Hepatocyte (in vitro differentiated cells): ENCODE measurements at regions not wholly inside any gene's neighbourhood (a gene's known extent, or its start where the extent isn't known, plus 50 kb on each side); places are given as distances from the start of the nearest gene placed in this dataset.

Experiments
- DNase-seq: peaks from one replicate; pipeline ENCODE4 v3.0.0-alpha.2; 2016; ENCODE audit warnings: low spot score
- H2AFZ ChIP-seq: fragments of 200-600 bp; sonication (generic); 2 replicates; pipeline ENCODE4 v1.6.0; 2016; ENCODE audit warnings: antibody characterized with exemption, mild to moderate bottlenecking
- H3K27ac ChIP-seq: fragments of 200-600 bp; sonication (generic); 2 replicates; pipeline ENCODE4 v1.5.1; 2016; ENCODE audit warnings: mild to moderate bottlenecking
- H3K27me3 ChIP-seq: fragments of 200-600 bp; sonication (generic); 2 replicates; pipeline ENCODE4 v1.6.1; 2016
- H3K36me3 ChIP-seq: fragments of 200-600 bp; sonication (generic); replicated peaks from 2 replicates; pipeline ENCODE4 v1.5.1; 2016; ENCODE audit warnings: low read depth; ENCODE audit not compliant: insufficient read depth
- H3K4me1 ChIP-seq: fragments of 200-600 bp; sonication (generic); 2 replicates; pipeline ENCODE4 v1.5.1; 2016; ENCODE audit warnings: mild to moderate bottlenecking, moderate library complexity; ENCODE audit not compliant: insufficient read depth
- H3K4me2 ChIP-seq: fragments of 200-600 bp; sonication (generic); 2 replicates; pipeline ENCODE4 v1.6.0; 2016
- H3K4me3 ChIP-seq: fragments of 200-600 bp; sonication (generic); 2 replicates; pipeline ENCODE4 v1.5.1; 2016; ENCODE audit warnings: mild to moderate bottlenecking
- H3K79me2 ChIP-seq: fragments of 200-600 bp; sonication (generic); 2 replicates; pipeline ENCODE4 v1.6.0; 2017; ENCODE audit warnings: mild to moderate bottlenecking
- H3K9me2 ChIP-seq: fragments of 200-600 bp; sonication (generic); replicated peaks from 2 replicates; pipeline ENCODE4 v1.6.0; 2017; ENCODE audit warnings: mild to moderate bottlenecking; ENCODE audit not compliant: insufficient read depth
- H3K9me3 ChIP-seq: fragments of 200-600 bp; sonication (generic); 2 replicates; pipeline ENCODE4 v1.5.1; 2016; ENCODE audit warnings: low read depth, mild to moderate bottlenecking
- H4K20me1 ChIP-seq: fragments of 200-600 bp; sonication (generic); 2 replicates; pipeline ENCODE4 v1.6.0; 2016; ENCODE audit warnings: mild to moderate bottlenecking; ENCODE audit not compliant: insufficient read depth, poor library complexity, severe bottlenecking
- CTCF ChIP-seq: fragments of 200-600 bp; sonication (generic); IDR thresholded peaks from 2 replicates; pipeline ENCODE4 v1.5.1; 2016; ENCODE audit warnings: antibody characterized with exemption, mild to moderate bottlenecking; ENCODE audit not compliant: poor library complexity
- EZH2 ChIP-seq: fragments of 200-600 bp; sonication (generic); IDR thresholded peaks from 2 replicates; pipeline ENCODE4 v1.6.1; 2016; ENCODE audit warnings: antibody characterized with exemption, mild to moderate bottlenecking, borderline replicate concordance
- EZH2phosphoT487 ChIP-seq: fragments of 200-600 bp; sonication (generic); IDR thresholded peaks from one replicate; pipeline ENCODE4 v1.6.1; 2018; ENCODE audit warnings: antibody characterized with exemption, mild to moderate bottlenecking, low read depth, moderate library complexity; ENCODE audit not compliant: unreplicated experiment, severe bottlenecking
- WGBS: methylation state at CpG from one replicate; pipeline ENCODE4 v1.1.6; 2016; ENCODE audit warnings: low lambda C conversion rate; ENCODE audit errors: missing lambda C conversion rate; 5-methylcytosine and 5-hydroxymethylcytosine counted together

GRCh38 chr19:33921165-33921564, 124.5 kb downstream of the KCTD15 start:
- H3K4me1 ChIP-seq: no peaks in the 10 kb centered on the region
- no peak for DNase-seq
- H3K36me3 ChIP-seq: no peaks in the 10 kb centered on the region
- H3K9me3 ChIP-seq: no peaks in the 10 kb centered on the region
- H3K9me2 ChIP-seq: no peaks in the 10 kb centered on the region
- no peaks in the 10 kb centered on the region for H3K27me3 ChIP-seq
- no peak overlapping the region for H3K4me2 ChIP-seq
- no peak overlapping the region for H3K27ac ChIP-seq
- no peak overlapping the region for H2AFZ ChIP-seq
- 74% methylated on average over 3 of the region's 3 CpGs for WGBS
- no peak overlapping the region for H3K4me3 ChIP-seq
- H3K79me2 ChIP-seq: no peaks in the 10 kb centered on the region
- no peaks in the 10 kb centered on the region for H4K20me1 ChIP-seq
- TF ChIP-seq CTCF: no peak
- no peak for TF ChIP-seq EZH2
- TF ChIP-seq EZH2phosphoT487: no peak

- H3K4me3 ChIP-seq: no peak overlapping the region
- no peaks in the 10 kb centered on the region for H3K79me2 ChIP-seq
- H3K36me3 ChIP-seq: no peaks in the 10 kb centered on the region
- WGBS: 74% methylated on average over 3 of the region's 3 CpGs
- H3K4me1 ChIP-seq: no peaks in the 10 kb centered on the region
- no peaks in the 10 kb centered on the region for H3K9me2 ChIP-seq
- H2AFZ ChIP-seq: no peak overlapping the region
- H3K9me3 ChIP-seq: no peaks in the 10 kb centered on the region
- H3K27ac ChIP-seq: no peak overlapping the region
- TF ChIP-seq CTCF (no peak), EZH2phosphoT487 (no peak), EZH2 (no peak)
- H3K27me3 ChIP-seq: no peaks in the 10 kb centered on the region
- DNase-seq: no peak
- no peak overlapping the region for H3K4me2 ChIP-seq
- H4K20me1 ChIP-seq: no peaks in the 10 kb centered on the region
These were observed 129.6 kb downstream of the KCTD15 start for GRCh38 chr19:33926306-33926705.

- Histone ChIP-seq H3K79me2 (no peaks in the 10 kb centered on the region), H3K4me2 (no peak overlapping the region), H3K27ac (no peak overlapping the region), H3K9me3 (no peaks in the 10 kb centered on the region), H3K4me3 (no peak overlapping the region), H3K27me3 (no peaks in the 10 kb centered on the region), H4K20me1 (no peaks in the 10 kb centered on the region), H2AFZ (no peak overlapping the region), H3K36me3 (no peaks in the 10 kb centered on the region), H3K9me2 (no peaks in the 10 kb centered on the region), H3K4me1 (no peaks in the 10 kb centered on the region)
- 59% methylated on average over 5 of the region's 5 CpGs for WGBS
- DNase-seq: no peak
- TF ChIP-seq EZH2 (no peak), EZH2phosphoT487 (no peak), CTCF (no peak)
These were observed 131.3 kb downstream of the KCTD15 start for GRCh38 chr19:33927789-33928457.
